BE2C (cell line): ENCODE measurements at regions not wholly inside any gene's neighbourhood (a gene's known extent, or its start where the extent isn't known, plus 50 kb on each side); places are given as distances from the start of the nearest gene placed in this dataset.

Source experiments
- DNase-seq: peaks from one replicate; pipeline ENCODE4 v3.0.0-alpha.2; 2020
- H3K27me3 ChIP-seq: fragments of 250-450 bp; sonication (Bioruptor Pico); 2 replicates; pipeline ENCODE4 v1.5.1; 2020; ENCODE audit warnings: mild to moderate bottlenecking
- H3K36me3 ChIP-seq: fragments of 250-450 bp; sonication (Bioruptor Pico); 2 replicates; pipeline ENCODE4 v1.5.1; 2020; ENCODE audit warnings: mild to moderate bottlenecking
- H3K4me1 ChIP-seq: fragments of 250-450 bp; sonication (Bioruptor Pico); 2 replicates; pipeline ENCODE4 v1.5.1; 2020
- H3K4me3 ChIP-seq: 2 replicates; pipeline ENCODE4 v1.5.1; 2011; ENCODE audit warnings: low read depth, low read length
- H3K9me3 ChIP-seq: fragments of 250-450 bp; sonication (Bioruptor Pico); 2 replicates; pipeline ENCODE4 v1.5.1; 2020
- TF ChIP-seq, protein P1 (sequence below): IDR thresholded peaks from 2 replicates; pipeline ENCODE4 v1.5.1; 2012; ENCODE audit warnings: mild to moderate bottlenecking, low read depth, low read length

DNA sequence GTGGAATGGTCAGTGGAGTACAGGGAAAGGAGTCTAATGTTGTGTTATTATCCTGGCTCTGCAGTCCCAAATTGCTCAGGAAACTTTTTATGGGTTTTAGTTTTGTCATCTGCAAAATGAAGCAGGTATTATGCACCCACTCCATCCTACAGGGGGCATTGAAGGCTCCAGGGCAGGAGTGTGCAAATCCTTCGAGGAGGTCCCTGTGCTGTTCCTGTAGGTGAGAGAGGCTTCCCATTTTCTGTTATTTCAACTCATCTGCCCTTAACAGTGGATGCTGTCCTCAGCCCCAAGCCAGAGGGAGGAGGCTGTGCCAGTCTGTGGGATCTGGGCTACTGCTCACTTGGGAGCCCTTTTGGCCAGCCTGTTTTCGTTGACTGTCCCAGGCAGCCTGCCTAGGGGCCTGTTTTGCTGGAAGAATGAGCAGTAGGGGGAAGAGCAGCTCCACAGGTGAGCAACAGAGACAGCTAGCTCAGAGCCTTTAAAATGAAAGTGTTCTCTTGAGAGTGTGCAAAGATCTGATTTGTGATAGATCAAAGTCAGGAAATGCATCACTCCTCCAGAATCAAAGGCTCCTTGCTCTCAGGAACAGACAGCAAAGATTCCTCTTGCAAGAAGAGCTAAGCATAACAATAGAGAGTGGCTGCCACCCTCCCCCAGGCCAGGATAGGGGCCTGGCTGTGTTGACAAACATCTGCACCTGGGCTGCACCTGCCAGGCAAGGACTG, 317.6 kb upstream of the PROX1 start:
- TF ChIP-seq, protein P1, sequence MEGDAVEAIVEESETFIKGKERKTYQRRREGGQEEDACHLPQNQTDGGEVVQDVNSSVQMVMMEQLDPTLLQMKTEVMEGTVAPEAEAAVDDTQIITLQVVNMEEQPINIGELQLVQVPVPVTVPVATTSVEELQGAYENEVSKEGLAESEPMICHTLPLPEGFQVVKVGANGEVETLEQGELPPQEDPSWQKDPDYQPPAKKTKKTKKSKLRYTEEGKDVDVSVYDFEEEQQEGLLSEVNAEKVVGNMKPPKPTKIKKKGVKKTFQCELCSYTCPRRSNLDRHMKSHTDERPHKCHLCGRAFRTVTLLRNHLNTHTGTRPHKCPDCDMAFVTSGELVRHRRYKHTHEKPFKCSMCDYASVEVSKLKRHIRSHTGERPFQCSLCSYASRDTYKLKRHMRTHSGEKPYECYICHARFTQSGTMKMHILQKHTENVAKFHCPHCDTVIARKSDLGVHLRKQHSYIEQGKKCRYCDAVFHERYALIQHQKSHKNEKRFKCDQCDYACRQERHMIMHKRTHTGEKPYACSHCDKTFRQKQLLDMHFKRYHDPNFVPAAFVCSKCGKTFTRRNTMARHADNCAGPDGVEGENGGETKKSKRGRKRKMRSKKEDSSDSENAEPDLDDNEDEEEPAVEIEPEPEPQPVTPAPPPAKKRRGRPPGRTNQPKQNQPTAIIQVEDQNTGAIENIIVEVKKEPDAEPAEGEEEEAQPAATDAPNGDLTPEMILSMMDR, result no peak
- H3K36me3 ChIP-seq, result no peaks in the 10 kb centered on the region
- H3K4me1 ChIP-seq, result no peaks in the 10 kb centered on the region
- H3K4me3 ChIP-seq, result no peak overlapping the region
- H3K27me3 ChIP-seq, result no peaks in the 10 kb centered on the region
- H3K9me3 ChIP-seq, result no peaks in the 10 kb centered on the region
- DNase-seq, result no peak

DNA sequence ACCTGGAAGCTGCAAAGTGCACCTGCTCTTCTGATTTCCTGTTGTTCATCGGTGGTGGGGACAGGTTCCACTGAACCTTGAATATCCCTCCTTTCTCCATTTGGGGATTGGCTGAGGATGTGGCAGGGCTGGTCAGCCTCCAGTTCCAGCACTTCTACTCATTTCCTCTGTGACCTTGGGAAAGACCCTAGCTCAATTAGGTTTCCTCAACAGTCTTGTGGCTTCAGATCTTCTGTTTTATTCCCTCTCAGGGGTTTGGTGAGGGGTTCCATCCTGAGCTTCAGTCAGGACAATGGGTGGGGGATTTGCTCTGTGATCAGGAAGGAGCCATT, 317.1 kb upstream of the PROX1 start:
- H3K36me3 ChIP-seq, result no peaks in the 10 kb centered on the region
- TF ChIP-seq, protein P1, result no peak
- H3K9me3 ChIP-seq, result no peaks in the 10 kb centered on the region
- no peak for DNase-seq
- no peak overlapping the region for H3K4me3 ChIP-seq
- no peaks in the 10 kb centered on the region for H3K27me3 ChIP-seq
- H3K4me1 ChIP-seq, result no peaks in the 10 kb centered on the region

DNA sequence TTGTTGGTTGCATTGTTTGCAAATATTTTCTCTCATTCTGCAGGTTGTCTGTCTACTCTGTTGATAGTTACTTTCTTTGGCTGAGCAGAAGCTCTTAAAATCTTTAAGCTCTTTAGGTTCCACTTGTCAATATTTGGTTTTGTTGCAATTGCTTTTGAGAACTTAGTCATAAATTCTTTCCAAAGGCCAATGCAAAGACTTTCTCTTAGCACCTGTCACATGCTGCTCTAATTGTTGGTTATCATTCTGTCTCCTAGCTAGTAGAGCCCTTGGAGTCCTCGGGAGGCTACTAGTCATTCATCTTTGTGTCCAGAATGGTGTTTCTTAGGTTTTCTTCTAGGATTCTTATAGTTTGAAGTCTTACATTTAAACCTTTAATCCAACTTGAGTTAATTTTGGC, 312.7 kb upstream of the PROX1 start:
- Histone ChIP-seq H3K4me3 (no peak overlapping the region), H3K4me1 (no peaks in the 10 kb centered on the region), H3K36me3 (no peaks in the 10 kb centered on the region), H3K9me3 (no peaks in the 10 kb centered on the region), H3K27me3 (no peaks in the 10 kb centered on the region)
- TF ChIP-seq, protein P1, result no peak
- no peak for DNase-seq

DNA sequence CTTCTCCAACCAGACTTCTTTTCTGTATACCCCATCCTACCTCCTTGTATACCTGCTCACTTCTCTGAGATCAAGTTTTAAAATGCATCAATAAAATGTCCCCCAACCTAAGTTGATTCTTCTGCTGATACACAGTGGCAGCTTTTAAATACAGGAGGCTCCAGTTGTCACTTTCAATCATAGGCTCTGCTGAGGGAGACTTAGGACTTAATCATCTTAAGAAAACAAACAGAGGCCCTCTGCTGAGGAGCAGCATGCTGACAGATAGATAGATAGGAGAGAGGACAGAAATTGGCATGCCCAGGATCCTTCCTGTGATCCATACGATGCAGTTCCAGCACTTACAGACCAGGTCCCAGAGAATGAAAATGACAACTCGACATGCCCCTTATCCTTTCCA, 311.0 kb upstream of the PROX1 start:
- no peak for DNase-seq
- no peaks in the 10 kb centered on the region for H3K36me3 ChIP-seq
- no peaks in the 10 kb centered on the region for H3K27me3 ChIP-seq
- no peaks in the 10 kb centered on the region for H3K4me1 ChIP-seq
- TF ChIP-seq, protein P1, result no peak
- no peaks in the 10 kb centered on the region for H3K9me3 ChIP-seq
- H3K4me3 ChIP-seq, result no peak overlapping the region

DNA sequence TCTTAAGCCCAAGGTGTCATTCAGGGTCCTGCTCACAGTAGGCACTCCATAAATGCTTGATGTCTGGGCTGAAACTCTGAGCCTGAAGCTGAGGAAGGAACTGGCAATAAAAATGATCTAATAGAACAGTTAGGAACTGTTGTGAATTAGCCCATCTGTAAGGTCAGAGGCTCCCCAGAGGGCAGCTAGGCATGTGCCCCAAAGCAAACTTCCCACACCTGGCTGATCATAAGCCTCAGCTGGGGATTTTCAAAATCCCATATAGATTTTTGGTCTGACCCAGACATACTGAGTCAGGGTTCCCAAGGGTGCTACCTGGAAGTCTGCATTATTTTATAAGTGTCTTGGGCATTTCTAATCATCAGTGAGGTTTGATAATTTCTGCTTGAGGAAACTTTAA, 309.4 kb upstream of the PROX1 start:
- no peaks in the 10 kb centered on the region for H3K4me1 ChIP-seq
- no peaks in the 10 kb centered on the region for H3K27me3 ChIP-seq
- H3K36me3 ChIP-seq, result no peaks in the 10 kb centered on the region
- no peak for DNase-seq
- H3K4me3 ChIP-seq, result no peak overlapping the region
- TF ChIP-seq, protein P1, result no peak
- no peaks in the 10 kb centered on the region for H3K9me3 ChIP-seq

DNA sequence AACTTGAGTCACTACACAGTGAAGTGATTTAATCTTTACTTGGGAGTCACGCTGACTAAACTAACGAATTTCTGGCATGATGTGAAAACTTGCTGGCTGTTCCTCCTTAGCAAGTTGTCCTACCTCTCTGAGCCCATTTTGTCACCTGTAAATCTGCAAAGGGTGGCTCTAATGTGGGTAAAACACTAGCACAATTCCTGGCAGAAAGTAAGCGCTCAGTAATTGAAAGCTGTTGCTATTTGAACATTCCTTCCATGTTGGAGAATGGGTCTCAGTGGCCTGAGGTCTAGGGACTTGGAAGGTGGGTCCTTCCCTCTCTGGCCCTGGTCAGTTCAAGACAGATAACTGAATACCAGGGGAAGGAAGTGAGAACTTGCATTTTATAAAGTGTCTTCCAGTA, 309.0 kb upstream of the PROX1 start:
- no peaks in the 10 kb centered on the region for H3K9me3 ChIP-seq
- no peak overlapping the region for H3K4me3 ChIP-seq
- TF ChIP-seq, protein P1, result no peak
- no peaks in the 10 kb centered on the region for H3K4me1 ChIP-seq
- no peaks in the 10 kb centered on the region for H3K36me3 ChIP-seq
- DNase-seq, result no peak
- no peaks in the 10 kb centered on the region for H3K27me3 ChIP-seq
